K562 (cell line): ENCODE measurements at regions not wholly inside any gene's neighbourhood (a gene's known extent, or its start where the extent isn't known, plus 50 kb on each side); places are given as distances from the start of the nearest gene placed in this dataset.

Source experiments
- ATAC-seq: fragments of 200-7000 bp; cut with Tn5 transposase; 3 replicates; pipeline ENCODE4 v1.9.1; 2020; ENCODE audit warnings: moderate library complexity
- BruUV-seq: library from RNA; stranded (reverse); fragments of 400-500 nt; replicated peaks from 2 replicates; lab custom pipeline; 2021; lab: Mats Ljungman, UMichigan
- CTCF ChIA-PET: fragments of 300-600 bp; formaldehyde crosslinking; extraction: SDS; loops from one replicate; lab custom pipeline; 2021; ENCODE audit warnings: low intra/inter-chr PET ratio; lab: Yijun Ruan, JAX
- POLR2A ChIA-PET: fragments of 300-600, 350-650 bp; sonication (Branson Sonifier 250); formaldehyde crosslinking; extraction: SDS; loops from one replicate; lab custom pipeline; 2021; ENCODE audit warnings: antibody characterized with exemption, inconsistent platforms; lab: Yijun Ruan, JAX
- DNase-seq, 4 experiments: peaks; one replicate each; pipeline versions ENCODE4 v3.0.0 to v3.0.0-alpha.2; 2011 to 2018; ENCODE audit warnings: low spot score in 3 of 4, mixed read lengths in 3 of 4; ENCODE audit errors: extremely low read depth in 1 of 4
- FAIRE-seq: peaks from 2 replicates; lab custom pipeline; 2011; peaks lifted over from hg19 to GRCh38; lab: Jason Lieb, UNC
- H2AFZ ChIP-seq: 2 replicates; pipeline ENCODE4 v1.6.0; 2011; ENCODE audit warnings: low read depth, low read length, control low read depth, inconsistent platforms
- H3K27ac ChIP-seq: fragments of 200-600 bp; 3 replicates; pipeline ENCODE4 v1.8.0; 2011; ENCODE audit warnings: low read depth, mild to moderate bottlenecking, control low read depth, inconsistent platforms, low read length, moderate library complexity, mixed read lengths; ENCODE audit errors: extremely low read depth
- H3K27me3 ChIP-seq, 2 experiments: fragments of 300-600 bp in 1 of 2; 2 replicates in 1 of 2; 3 replicates in 1 of 2; pipeline versions ENCODE4 v1.6.0 to v1.8.0; 2011; ENCODE audit warnings: inconsistent platforms in 2 of 2, low read length in 2 of 2, mild to moderate bottlenecking in 1 of 2, mixed read lengths in 1 of 2, moderate library complexity in 1 of 2; ENCODE audit not compliant: control insufficient read depth in 2 of 2, insufficient read depth in 2 of 2
- H3K36me3 ChIP-seq: fragments of 300-600 bp; 3 replicates; pipeline ENCODE4 v1.8.0; 2011; ENCODE audit warnings: mild to moderate bottlenecking, low read length, inconsistent platforms; ENCODE audit not compliant: control insufficient read depth, insufficient read depth
- H3K4me1 ChIP-seq, 2 experiments: fragments of 200-600 bp in 1 of 2; replicated peaks in 1 of 2; 2 replicates in 1 of 2; 3 replicates in 1 of 2; pipeline versions ENCODE4 v1.5.1 to v1.8.0; 2011; ENCODE audit warnings: inconsistent platforms in 2 of 2, low read length in 2 of 2, mild to moderate bottlenecking in 1 of 2, mixed read lengths in 1 of 2, moderate library complexity in 1 of 2; ENCODE audit not compliant: control insufficient read depth in 2 of 2, insufficient read depth in 2 of 2
- H3K4me2 ChIP-seq: 2 replicates; pipeline ENCODE4 v1.6.1; 2011; ENCODE audit warnings: low read length, control low read depth, inconsistent platforms, mixed read lengths; ENCODE audit not compliant: insufficient read depth
- H3K4me3 ChIP-seq: fragments of 200-600 bp; sonication (generic), shearing (Covaris generic); 2 replicates; pipeline ENCODE4 v1.5.1; 2016; ENCODE audit warnings: control low read depth, inconsistent platforms
- H3K79me2 ChIP-seq: fragments of 200-600 bp; 3 replicates; pipeline ENCODE4 v1.8.0; 2011; ENCODE audit warnings: low read length, inconsistent platforms; ENCODE audit not compliant: control insufficient read depth, insufficient read depth
- H3K9ac ChIP-seq, 2 experiments: 2 replicates each; pipeline versions ENCODE4 v1.6.0 to v1.6.1; 2011; ENCODE audit warnings: low read depth in 2 of 2, low read length in 2 of 2, control low read depth in 1 of 2, inconsistent platforms in 1 of 2, mild to moderate bottlenecking in 1 of 2, mixed read lengths in 1 of 2; ENCODE audit not compliant: insufficient read depth in 1 of 2
- H3K9me1 ChIP-seq: one replicate; pipeline ENCODE4 v1.6.0; 2011; ENCODE audit warnings: inconsistent platforms, mild to moderate bottlenecking, low read length, moderate library complexity; ENCODE audit not compliant: control insufficient read depth, insufficient read depth
- H3K9me3 ChIP-seq: replicated peaks from 2 replicates; pipeline ENCODE4 v1.5.1; 2011; ENCODE audit warnings: low read depth, low read length, inconsistent platforms; ENCODE audit not compliant: control insufficient read depth, insufficient read depth
- H4K20me1 ChIP-seq: replicated peaks from 2 replicates; pipeline ENCODE4 v1.6.1; 2011; ENCODE audit warnings: low read length, inconsistent platforms, mixed read lengths; ENCODE audit not compliant: control insufficient read depth, insufficient read depth
- EZH2 ChIP-seq: IDR thresholded peaks from 2 replicates; pipeline ENCODE4 v1.6.1; 2012; ENCODE audit warnings: low read depth, mild to moderate bottlenecking, inconsistent platforms, low read length, borderline replicate concordance
- FOXA1 ChIP-seq: fragments of 450-650 bp; IDR thresholded peaks from 2 replicates; pipeline ENCODE4 v1.6.1; 2016; ENCODE audit warnings: mild to moderate bottlenecking, borderline replicate concordance
- MTA1 ChIP-seq: fragments of 450-650 bp; IDR thresholded peaks from 2 replicates; pipeline ENCODE4 v1.6.1; 2017; ENCODE audit warnings: borderline replicate concordance
- NBN ChIP-seq: fragments of 450-650 bp; IDR thresholded peaks from 2 replicates; pipeline ENCODE4 v1.6.1; 2016; ENCODE audit warnings: low read depth, mild to moderate bottlenecking
- PHB ChIP-seq: fragments of 250-450 bp; sonication (Bioruptor Pico); IDR thresholded peaks from 2 replicates; pipeline ENCODE4 v1.5.0; 2021
- POLR2AphosphoS2 ChIP-seq: IDR thresholded peaks from 2 replicates; pipeline ENCODE4 v1.6.1; 2012; ENCODE audit warnings: low read length, improper control_type of control experiment
- POLR2AphosphoS5 ChIP-seq: IDR thresholded peaks from 2 replicates; pipeline ENCODE4 v1.6.1; 2011; ENCODE audit warnings: mild to moderate bottlenecking, low read depth, low read length, moderate library complexity; ENCODE audit not compliant: control insufficient read depth, insufficient read depth
- RAD21 ChIP-seq, 2 experiments: fragments of 250-450 bp in 1 of 2; fragments of 450-650 bp in 1 of 2; sonication (Bioruptor Pico) in 1 of 2; formaldehyde crosslinking in 1 of 2; IDR thresholded peaks in 1 of 2; conservative IDR thresholded peaks in 1 of 2; 2 replicates each; pipeline versions ENCODE4 v1.4.0 to v1.8.0; 2020 to 2022; ENCODE audit warnings: mild to moderate bottlenecking in 2 of 2, moderate library complexity in 1 of 2
- SAFB2 ChIP-seq: fragments of 200-400 bp; formaldehyde crosslinking; IDR thresholded peaks from 2 replicates; pipeline ENCODE4 v1.6.1; 2018; ENCODE audit warnings: borderline replicate concordance, low read length, low read depth, moderate library complexity; ENCODE audit not compliant: severe bottlenecking
- SIN3A ChIP-seq, 2 experiments: fragments of 150-350 bp in 1 of 2; IDR thresholded peaks; 2 replicates each; pipeline ENCODE4 v1.6.1; 2011 to 2016; ENCODE audit warnings: borderline replicate concordance in 2 of 2, low read depth in 2 of 2, low read length in 2 of 2, mild to moderate bottlenecking in 2 of 2, moderate library complexity in 2 of 2; ENCODE audit not compliant: control insufficient read depth in 1 of 2
- SNRNP70 ChIP-seq: fragments of 200-400 bp; formaldehyde crosslinking; optimal IDR thresholded peaks from 2 replicates; pipeline ENCODE3; 2017; ENCODE audit warnings: low read depth, low read length
- ZNF146 ChIP-seq: IDR thresholded peaks from one replicate; pipeline ENCODE4 v1.6.1; 2018; ENCODE audit warnings: missing compliant biosample characterization; ENCODE audit not compliant: unreplicated experiment
- ZNF263 ChIP-seq: sonication (generic); formaldehyde crosslinking; IDR thresholded peaks from 2 replicates; pipeline ENCODE4 v1.8.0; 2022; ENCODE audit warnings: mild to moderate bottlenecking, missing genetic modification reagents, borderline replicate concordance
- ZNF707 ChIP-seq: fragments of 250-450 bp; sonication (Bioruptor Pico); conservative IDR thresholded peaks from 2 replicates; pipeline ENCODE4 v1.8.0; 2022; ENCODE audit warnings: inconsistent platforms, mild to moderate bottlenecking, moderate library complexity
- ZNF785 ChIP-seq: fragments of 250-450 bp; sonication (Bioruptor Pico); IDR thresholded peaks from 2 replicates; pipeline ENCODE4 v1.4.0; 2020; ENCODE audit warnings: mild to moderate bottlenecking
- WGBS: fragments of 100-300 bp; shearing (Covaris generic); methylation state at CpG from one replicate; pipeline ENCODE4 v1.1.6; 2016; ENCODE audit warnings: low coverage, mixed read lengths; ENCODE audit not compliant: insufficient coverage; ENCODE audit errors: missing lambda C conversion rate; 5-methylcytosine and 5-hydroxymethylcytosine counted together
- in situ Hi-C: fragments of 300-500 bp; cut with MboI; formaldehyde crosslinking; loops from 4 replicates; pipeline ENCODE4 v1.15.0; 2018; ENCODE audit warnings: inconsistent platforms, mixed read lengths
- intact Hi-C: fragments of 100-400 bp; cut with micrococcal nuclease; formaldehyde crosslinking; loops from 2 replicates; pipeline ENCODE4 v1.14.2; 2022
- TF ChIP-seq, protein P1 (sequence below): sonication (generic); formaldehyde crosslinking; IDR thresholded peaks from 2 replicates; pipeline ENCODE4 v1.8.0; 2022; ENCODE audit warnings: missing genetic modification reagents, mild to moderate bottlenecking, borderline replicate concordance

DNA sequence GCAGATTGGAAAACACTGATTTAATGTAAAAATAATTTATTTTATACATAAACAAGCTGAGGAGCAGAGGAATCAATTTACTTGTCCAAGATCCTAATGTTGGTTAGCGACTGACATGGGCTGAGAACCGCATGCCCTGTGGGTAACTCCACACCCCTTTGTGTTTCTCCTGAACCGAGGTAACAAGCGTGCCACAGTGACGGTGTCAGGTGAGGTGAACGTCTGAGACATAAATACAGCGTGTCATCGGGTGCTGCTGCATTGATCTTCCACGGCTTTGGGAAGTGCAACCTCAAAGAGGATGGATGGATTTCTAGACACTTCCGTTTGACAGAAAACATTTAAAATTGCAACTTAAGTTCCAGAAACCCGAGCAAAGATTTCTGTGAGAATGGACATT, 386.8 kb upstream of the ADARB2 start:
- no peak for TF ChIP-seq SNRNP70
- TF ChIP-seq ZNF146 (CRISPR knock-in tag) = no peak
- TF ChIP-seq ZNF707 = no peak
- no peak for TF ChIP-seq RAD21 (CRISPR knock-in tag; conservative IDR thresholded peaks at IDR 0.05 in 1 of 2, IDR thresholded peaks at IDR 0.05 in 1 of 2)
- TF ChIP-seq EZH2 = no peak
- no peak for TF ChIP-seq NBN
- TF ChIP-seq ZNF785 (CRISPR knock-in tag) = no peak
- no peak for TF ChIP-seq MTA1
- TF ChIP-seq SAFB2 = no peak
- no peak for TF ChIP-seq POLR2AphosphoS2
- TF ChIP-seq POLR2AphosphoS5 = no peak
- TF ChIP-seq PHB (CRISPR knock-in tag) = no peak
- TF ChIP-seq FOXA1 = no peak
- TF ChIP-seq ZNF263 (CRISPR knock-in tag) = no peak
- TF ChIP-seq, protein P1, sequence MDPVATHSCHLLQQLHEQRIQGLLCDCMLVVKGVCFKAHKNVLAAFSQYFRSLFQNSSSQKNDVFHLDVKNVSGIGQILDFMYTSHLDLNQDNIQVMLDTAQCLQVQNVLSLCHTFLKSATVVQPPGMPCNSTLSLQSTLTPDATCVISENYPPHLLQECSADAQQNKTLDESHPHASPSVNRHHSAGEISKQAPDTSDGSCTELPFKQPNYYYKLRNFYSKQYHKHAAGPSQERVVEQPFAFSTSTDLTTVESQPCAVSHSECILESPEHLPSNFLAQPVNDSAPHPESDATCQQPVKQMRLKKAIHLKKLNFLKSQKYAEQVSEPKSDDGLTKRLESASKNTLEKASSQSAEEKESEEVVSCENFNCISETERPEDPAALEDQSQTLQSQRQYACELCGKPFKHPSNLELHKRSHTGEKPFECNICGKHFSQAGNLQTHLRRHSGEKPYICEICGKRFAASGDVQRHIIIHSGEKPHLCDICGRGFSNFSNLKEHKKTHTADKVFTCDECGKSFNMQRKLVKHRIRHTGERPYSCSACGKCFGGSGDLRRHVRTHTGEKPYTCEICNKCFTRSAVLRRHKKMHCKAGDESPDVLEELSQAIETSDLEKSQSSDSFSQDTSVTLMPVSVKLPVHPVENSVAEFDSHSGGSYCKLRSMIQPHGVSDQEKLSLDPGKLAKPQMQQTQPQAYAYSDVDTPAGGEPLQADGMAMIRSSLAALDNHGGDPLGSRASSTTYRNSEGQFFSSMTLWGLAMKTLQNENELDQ (CRISPR knock-in tag) = no peak
- no peak for TF ChIP-seq SIN3A (IDR thresholded peaks at IDR 0.05; ENCODE audit: borderline replicate concordance in 2 of 2, control insufficient read depth in 1 of 2, low read depth in 2 of 2, low read length in 2 of 2)
- Histone ChIP-seq H3K9me1 (no peaks in the 10 kb centered on the region), H4K20me1 (no peaks in the 10 kb centered on the region), H3K27me3 (no peaks in the 10 kb centered on the region; a peak in 1 of 5 replicates), H3K27ac (no peak overlapping the region), H3K4me1 (no peaks in the 10 kb centered on the region), H3K4me2 (no peak overlapping the region), H3K4me3 (no peak overlapping the region), H3K79me2 (no peaks in the 10 kb centered on the region), H3K9me3 (no peaks in the 10 kb centered on the region), H3K9ac (no peak overlapping the region), H2AFZ (no peak overlapping the region), H3K36me3 (no peaks in the 10 kb centered on the region)
- in situ Hi-C loops = no loop called here
- no TSS peak for BruUV-seq
- intact Hi-C loops = no loop called here
- WGBS = under 1% methylated on average over 11 of the region's 11 CpGs
- FAIRE-seq (no peak), DNase-seq (no peak), ATAC-seq (no peak)
- CTCF ChIA-PET = no interaction called here
- POLR2A ChIA-PET = no interaction called here
